GM12878 (cell line): ENCODE measurements at regions not wholly inside any gene's neighbourhood (a gene's known extent, or its start where the extent isn't known, plus 50 kb on each side); places are given as distances from the start of the nearest gene placed in this dataset.

ENCODE experiments used
- ATAC-seq: fragments of 200-7000 bp; cut with Tn5 transposase; 3 replicates; pipeline ENCODE4 v1.9.1; 2020; ENCODE audit warnings: mild to moderate bottlenecking, moderate library complexity
- BruUV-seq: library from RNA; stranded (reverse); fragments of 400-500 nt; replicated peaks from 2 replicates; lab custom pipeline; 2021; lab: Mats Ljungman, UMichigan
- CTCF ChIA-PET: fragments of 300-600 bp; sonication (Branson Sonifier 250); formaldehyde crosslinking; extraction: SDS; loops from one replicate; lab custom pipeline; 2021; ENCODE audit warnings: inconsistent platforms; lab: Yijun Ruan, JAX
- POLR2A ChIA-PET: fragments of 350-600 bp; formaldehyde crosslinking; extraction: SDS; loops from one replicate; lab custom pipeline; 2021; ENCODE audit warnings: inconsistent platforms; lab: Charles Lee
- RAD21 ChIA-PET: fragments of 300-600 bp; sonication (Branson Sonifier 250); formaldehyde crosslinking; loops from one replicate; lab custom pipeline; 2023; ENCODE audit warnings: antibody characterized with exemption; ENCODE audit not compliant: unreplicated experiment; lab: Charles Lee
- SMC1A ChIA-PET: fragments of 300-600 bp; sonication (Branson Sonifier 250); formaldehyde crosslinking; loops from one replicate; lab custom pipeline; 2023; ENCODE audit not compliant: unreplicated experiment, uncharacterized antibody; lab: Charles Lee
- DNase-seq: peaks from one replicate; pipeline ENCODE4 v3.0.0-alpha.2; 2011; ENCODE audit warnings: low read depth, low spot score
- FAIRE-seq: peaks from 3 replicates; lab custom pipeline; 2011; peaks lifted over from hg19 to GRCh38; lab: Jason Lieb, UNC
- H2AFZ ChIP-seq: 2 replicates; pipeline ENCODE4 v1.6.0; 2011; ENCODE audit warnings: low read depth, low read length, control low read depth; ENCODE audit not compliant: control insufficient read depth
- H3K27ac ChIP-seq: 2 replicates; pipeline ENCODE4 v1.5.1; 2011; ENCODE audit warnings: control low read depth; ENCODE audit not compliant: control insufficient read depth, insufficient read depth
- H3K27me3 ChIP-seq, 2 experiments: replicated peaks in 1 of 2; 2 replicates each; pipeline versions ENCODE4 v1.6.0 to v1.6.1; 2011; ENCODE audit warnings: low read length in 1 of 2; ENCODE audit not compliant: control insufficient read depth in 2 of 2, insufficient read depth in 2 of 2
- H3K36me3 ChIP-seq, 2 experiments: 2 replicates each; pipeline ENCODE4 v1.5.1; 2011; ENCODE audit warnings: low read length in 1 of 2; ENCODE audit not compliant: control insufficient read depth in 2 of 2, insufficient read depth in 2 of 2
- H3K4me1 ChIP-seq: 2 replicates; pipeline ENCODE4 v1.6.1; 2011; ENCODE audit warnings: mild to moderate bottlenecking, low read length, moderate library complexity, mixed read lengths; ENCODE audit not compliant: control insufficient read depth, insufficient read depth
- H3K4me2 ChIP-seq: 2 replicates; pipeline ENCODE4 v1.6.0; 2011; ENCODE audit warnings: control low read depth; ENCODE audit not compliant: control insufficient read depth, insufficient read depth
- H3K4me3 ChIP-seq: fragments of 200-600 bp; sonication (generic); 2 replicates; pipeline ENCODE4 v1.5.1; 2016
- H3K79me2 ChIP-seq: 2 replicates; pipeline ENCODE4 v1.6.0; 2011; ENCODE audit warnings: low read length; ENCODE audit not compliant: control insufficient read depth, insufficient read depth
- H3K9ac ChIP-seq: 2 replicates; pipeline ENCODE4 v1.8.0; 2011; ENCODE audit warnings: low read length, control low read depth, mixed read lengths; ENCODE audit not compliant: control insufficient read depth, insufficient read depth
- H3K9me3 ChIP-seq: replicated peaks from 3 replicates; pipeline ENCODE4 v1.5.1; 2011; ENCODE audit warnings: mild to moderate bottlenecking, low read length; ENCODE audit not compliant: control insufficient read depth, insufficient read depth
- H4K20me1 ChIP-seq: 2 replicates; pipeline ENCODE4 v1.6.0; 2011; ENCODE audit not compliant: control insufficient read depth, insufficient read depth
- CBX3 ChIP-seq: fragments of 200-600 bp; sonication (generic); IDR thresholded peaks from 2 replicates; pipeline ENCODE4 v1.6.1; 2016; ENCODE audit warnings: low read depth, borderline replicate concordance
- CBX5 ChIP-seq: sonication (generic); IDR thresholded peaks from 2 replicates; pipeline ENCODE4 v1.6.1; 2016; ENCODE audit warnings: low read depth, moderate library complexity, mild to moderate bottlenecking, inconsistent platforms
- CHD2 ChIP-seq: IDR thresholded peaks from 2 replicates; pipeline ENCODE4 v1.6.1; 2011; ENCODE audit warnings: low read depth, low read length, improper control_type of control experiment, borderline replicate concordance
- CTCF ChIP-seq, 3 experiments: IDR thresholded peaks in 2 of 3; conservative IDR thresholded peaks in 1 of 3; 2 replicates each; pipeline ENCODE4 v1.5.1; 2011; ENCODE audit warnings: low read depth in 3 of 3, low read length in 3 of 3, mild to moderate bottlenecking in 3 of 3, control low read depth in 2 of 3, moderate library complexity in 2 of 3, inconsistent platforms in 1 of 3, mixed read lengths in 1 of 3; ENCODE audit not compliant: control insufficient read depth in 2 of 3, insufficient read depth in 1 of 3; ENCODE audit errors: extremely low read depth in 1 of 3
- EGR1 ChIP-seq, 2 experiments: IDR thresholded peaks; 1 replicate in 1 of 2; 2 replicates in 1 of 2; pipeline ENCODE4 v1.6.1; 2011 to 2012; ENCODE audit warnings: low read depth in 2 of 2, low read length in 2 of 2, borderline replicate concordance in 1 of 2, mild to moderate bottlenecking in 1 of 2, moderate library complexity in 1 of 2
- EZH2 ChIP-seq: IDR thresholded peaks from 2 replicates; pipeline ENCODE4 v1.6.1; 2012; ENCODE audit warnings: low read depth, mild to moderate bottlenecking, control low read depth, inconsistent platforms, low read length, borderline replicate concordance; ENCODE audit not compliant: control insufficient read depth
- PAX5 ChIP-seq: IDR thresholded peaks from 2 replicates; pipeline ENCODE4 v1.6.1; 2011; ENCODE audit warnings: low read depth, low read length, borderline replicate concordance
- SMARCA5 ChIP-seq: fragments of 450-650 bp; IDR thresholded peaks from 2 replicates; pipeline ENCODE4 v1.6.1; 2017; ENCODE audit warnings: mild to moderate bottlenecking
- TCF7 ChIP-seq: IDR thresholded peaks from 2 replicates; pipeline ENCODE4 v1.6.1; 2014; ENCODE audit warnings: antibody characterized with exemption, borderline replicate concordance
- ZNF274 ChIP-seq: IDR thresholded peaks from one replicate; pipeline ENCODE4 v1.8.0; 2011; ENCODE audit not compliant: insufficient read length, insufficient read depth
- WGBS: methylation state at CpG from one replicate; pipeline ENCODE4 v1.1.6; 2016; ENCODE audit warnings: low lambda C conversion rate; ENCODE audit not compliant: insufficient replicate concordance, insufficient coverage; ENCODE audit errors: missing lambda C conversion rate; 5-methylcytosine and 5-hydroxymethylcytosine counted together
- in situ Hi-C: fragments of 300-500 bp; cut with MboI; formaldehyde crosslinking; loops from 9 replicates; pipeline ENCODE4 v1.14.3; 2018; ENCODE audit warnings: mixed read lengths
- intact Hi-C: fragments of 100-400 bp; cut with micrococcal nuclease; formaldehyde crosslinking; loops from one replicate; pipeline ENCODE4 v1.14.2; 2022; ENCODE audit not compliant: unreplicated experiment
- TF ChIP-seq, protein P1 (sequence below): fragments of 450-650 bp; conservative IDR thresholded peaks from 2 replicates; pipeline ENCODE4 v1.6.1; 2017; ENCODE audit warnings: mild to moderate bottlenecking, moderate library complexity

DNA sequence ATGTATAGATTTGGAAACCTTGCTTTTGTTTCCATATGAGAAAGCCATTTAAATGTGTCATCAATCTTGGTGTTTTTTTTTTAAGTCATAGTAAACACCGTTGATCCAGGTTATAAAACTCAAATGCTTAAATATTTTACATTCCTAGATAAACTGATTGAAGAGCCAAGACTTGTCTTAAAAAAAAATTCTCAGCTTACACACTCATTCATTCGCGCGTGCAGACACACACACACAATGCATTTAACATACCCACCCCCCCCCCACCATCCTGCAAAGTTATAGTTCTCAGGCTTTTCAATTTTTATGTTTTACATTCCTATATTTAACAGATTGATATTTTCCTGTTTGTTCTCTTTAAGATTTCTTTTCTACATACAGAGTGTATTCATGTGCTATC, 536.4 kb downstream of the PRKD1 start:
- RAD21 ChIA-PET: no interaction called here
- CTCF ChIA-PET: no interaction called here
- H3K9ac ChIP-seq: no peak overlapping the region
- no peaks in the 10 kb centered on the region for H3K79me2 ChIP-seq
- no peak overlapping the region for H2AFZ ChIP-seq
- H3K27me3 ChIP-seq: no peaks in the 10 kb centered on the region
- no peak overlapping the region for H3K27ac ChIP-seq
- no peaks in the 10 kb centered on the region for H3K36me3 ChIP-seq
- no peak for FAIRE-seq
- ATAC-seq: no peak
- POLR2A ChIA-PET: no interaction called here
- TF ChIP-seq EZH2 (no peak), EGR1 (IDR thresholded peaks at IDR 0.05; ENCODE audit: borderline replicate concordance in 1 of 2, low read depth in 2 of 2, low read length in 2 of 2) (no peak), CTCF (IDR thresholded peaks at IDR 0.05 in 2 of 3, conservative IDR thresholded peaks at IDR 0.05 in 1 of 3; ENCODE audit: control insufficient read depth in 2 of 3, extremely low read depth in 1 of 3, insufficient read depth in 1 of 3, low read depth in 3 of 3, low read length in 3 of 3) (no peak), CHD2 (no peak), ZNF274 (no peak), PAX5 (no peak), CBX3 (no peak), SMARCA5 (no peak), CBX5 (no peak), TCF7 (no peak)
- TF ChIP-seq, protein P1, sequence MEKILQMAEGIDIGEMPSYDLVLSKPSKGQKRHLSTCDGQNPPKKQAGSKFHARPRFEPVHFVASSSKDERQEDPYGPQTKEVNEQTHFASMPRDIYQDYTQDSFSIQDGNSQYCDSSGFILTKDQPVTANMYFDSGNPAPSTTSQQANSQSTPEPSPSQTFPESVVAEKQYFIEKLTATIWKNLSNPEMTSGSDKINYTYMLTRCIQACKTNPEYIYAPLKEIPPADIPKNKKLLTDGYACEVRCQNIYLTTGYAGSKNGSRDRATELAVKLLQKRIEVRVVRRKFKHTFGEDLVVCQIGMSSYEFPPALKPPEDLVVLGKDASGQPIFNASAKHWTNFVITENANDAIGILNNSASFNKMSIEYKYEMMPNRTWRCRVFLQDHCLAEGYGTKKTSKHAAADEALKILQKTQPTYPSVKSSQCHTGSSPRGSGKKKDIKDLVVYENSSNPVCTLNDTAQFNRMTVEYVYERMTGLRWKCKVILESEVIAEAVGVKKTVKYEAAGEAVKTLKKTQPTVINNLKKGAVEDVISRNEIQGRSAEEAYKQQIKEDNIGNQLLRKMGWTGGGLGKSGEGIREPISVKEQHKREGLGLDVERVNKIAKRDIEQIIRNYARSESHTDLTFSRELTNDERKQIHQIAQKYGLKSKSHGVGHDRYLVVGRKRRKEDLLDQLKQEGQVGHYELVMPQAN: no peak
- 38% methylated on average over 4 of the region's 4 CpGs for WGBS
- no peaks in the 10 kb centered on the region for H3K4me1 ChIP-seq
- no peak overlapping the region for H3K4me2 ChIP-seq
- no TSS peak for BruUV-seq
- H3K9me3 ChIP-seq: no peaks in the 10 kb centered on the region
- intact Hi-C loops: no loop called here
- no peak for DNase-seq
- no peaks in the 10 kb centered on the region for H4K20me1 ChIP-seq
- SMC1A ChIA-PET: no interaction called here
- H3K4me3 ChIP-seq: no peak overlapping the region
- in situ Hi-C loops: no loop called here
